HG02973 (cell line): ENCODE measurements at regions not wholly inside any gene's neighbourhood (a gene's known extent, or its start where the extent isn't known, plus 50 kb on each side); places are given as distances from the start of the nearest gene placed in this dataset.

Experiments
- ATAC-seq: cut with Tn5 transposase; IDR thresholded peaks from one replicate; pipeline ENCODE4 v1.9.1; 2021; ENCODE audit warnings: moderate library complexity; ENCODE audit not compliant: unreplicated experiment

DNA sequence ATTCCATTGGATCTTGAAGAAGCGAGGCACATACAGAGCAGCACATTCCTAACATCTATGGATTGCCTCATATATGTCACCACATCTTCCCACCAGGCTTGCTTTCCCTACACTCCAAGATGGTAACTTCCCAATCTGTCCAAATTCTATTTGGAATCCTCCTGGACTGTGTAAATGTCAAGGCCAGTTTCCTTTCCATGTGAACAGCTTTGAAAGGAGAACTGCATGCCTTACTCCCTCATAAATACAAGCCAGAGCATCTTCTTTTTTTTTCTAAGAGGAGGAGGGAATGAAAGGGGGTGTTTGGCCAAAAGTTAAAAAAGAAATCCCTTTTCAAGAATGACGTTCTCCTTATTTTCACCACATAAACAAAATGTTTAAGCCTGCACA is 103.8 kb upstream of the OSR1 start:
- no peak for ATAC-seq

GRCh38 chr2:19461504-19462255 is 103.3 kb upstream of the OSR1 start:
- no peak for ATAC-seq

GRCh38 chr2:19460761-19461160 is 102.3 kb upstream of the OSR1 start:
- ATAC-seq, result no peak

DNA sequence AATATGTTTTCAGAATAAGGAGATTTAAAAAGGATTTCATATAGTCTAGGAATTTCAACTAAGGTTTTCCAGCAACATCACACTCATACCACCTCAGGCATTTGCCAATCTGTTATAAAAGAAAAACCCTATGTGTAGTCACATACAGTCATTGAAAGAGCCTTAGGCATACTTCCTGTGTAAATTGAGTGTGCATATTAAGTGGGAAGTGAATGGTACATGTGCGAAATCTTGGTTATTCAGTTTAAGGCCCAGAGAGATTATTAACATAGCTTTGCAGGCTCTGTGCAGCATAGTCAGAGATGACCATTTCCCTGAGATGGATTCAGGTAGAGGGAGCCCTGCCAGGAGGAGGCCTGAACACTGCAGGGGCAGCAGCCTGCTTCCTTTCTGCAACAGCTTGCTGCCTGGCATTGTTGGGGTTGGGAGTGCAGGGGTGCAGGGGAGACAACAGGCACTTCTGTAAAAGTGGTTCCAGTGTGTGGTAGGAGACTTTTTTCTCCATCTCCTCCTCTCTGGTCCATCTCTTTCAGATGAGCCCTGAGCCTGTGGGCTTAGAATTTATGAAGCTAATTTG is 100.1 kb upstream of the OSR1 start:
- no peak for ATAC-seq

DNA sequence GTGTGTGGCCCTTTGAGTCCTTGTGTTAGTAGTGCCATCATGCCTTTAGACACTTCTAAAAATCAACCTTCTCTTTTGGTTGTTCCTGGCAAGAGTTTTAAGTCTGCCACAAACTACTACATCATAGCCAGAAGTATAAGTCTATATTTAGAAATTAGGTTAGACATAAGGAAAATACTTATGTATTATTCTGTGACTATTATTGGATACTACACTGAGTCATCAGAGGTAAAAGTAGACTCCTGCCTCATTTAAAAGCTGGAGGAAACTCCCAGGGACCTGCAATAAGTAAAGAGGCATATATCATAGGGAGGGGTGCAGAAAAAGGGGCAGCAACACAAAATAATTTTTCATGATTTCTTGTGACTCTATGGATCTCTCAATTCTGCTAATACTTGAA is 99.4 kb upstream of the OSR1 start:
- no peak for ATAC-seq

DNA sequence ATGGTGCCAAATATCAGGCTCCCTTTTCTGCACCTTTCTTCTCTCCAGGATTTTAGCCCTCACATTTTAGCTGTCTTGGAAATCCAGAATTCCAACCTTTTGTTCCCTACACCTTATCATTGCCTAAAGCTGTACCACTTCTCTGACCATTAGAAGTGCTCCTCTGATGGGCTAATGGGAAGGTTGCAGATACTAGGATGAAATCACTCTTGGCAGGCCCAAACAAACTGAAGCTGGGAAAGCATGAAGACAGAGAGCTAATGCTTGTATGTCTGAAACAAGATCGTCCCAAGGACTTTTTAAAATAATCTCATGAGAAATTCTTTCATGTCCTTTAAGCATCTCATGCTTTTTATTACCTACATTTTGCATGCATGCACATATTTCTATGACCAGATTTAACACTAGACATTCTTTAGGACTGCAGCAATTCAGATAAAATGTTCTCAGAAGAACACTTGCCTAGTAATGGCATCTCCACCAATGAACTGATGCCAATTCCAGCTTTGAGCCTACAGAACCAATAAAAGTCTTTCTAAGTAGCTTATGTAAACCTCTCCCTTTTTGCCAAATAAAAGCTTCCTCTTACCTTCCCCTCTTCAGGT is 98.4 kb upstream of the OSR1 start:
- no peak for ATAC-seq

DNA sequence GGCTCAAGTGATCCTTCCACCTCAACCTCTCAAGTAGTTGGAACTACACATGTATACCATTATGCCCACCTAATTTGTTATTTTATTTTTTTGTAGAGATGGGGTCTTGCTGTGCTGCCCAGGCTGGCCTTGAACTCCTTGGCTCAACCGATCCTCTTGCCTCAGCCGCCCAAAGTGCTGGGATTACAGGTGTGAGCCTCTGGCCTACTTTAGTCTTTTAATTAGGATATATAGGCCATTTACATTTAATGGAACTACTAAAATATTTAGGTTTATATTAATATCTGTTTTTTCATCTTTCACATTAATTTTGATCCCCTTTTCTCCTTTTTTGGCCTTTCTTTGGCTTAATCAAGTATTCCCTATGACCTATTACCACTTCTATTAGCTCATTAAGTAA is 95.7 kb upstream of the OSR1 start:
- ATAC-seq, result no peak

- ATAC-seq, result no peak
Observed at GRCh38 chr2:19442731-19443130, 84.3 kb upstream of the OSR1 start.

- ATAC-seq, result no peak
Observed at GRCh38 chr2:19439081-19439480, 80.7 kb upstream of the OSR1 start.

DNA sequence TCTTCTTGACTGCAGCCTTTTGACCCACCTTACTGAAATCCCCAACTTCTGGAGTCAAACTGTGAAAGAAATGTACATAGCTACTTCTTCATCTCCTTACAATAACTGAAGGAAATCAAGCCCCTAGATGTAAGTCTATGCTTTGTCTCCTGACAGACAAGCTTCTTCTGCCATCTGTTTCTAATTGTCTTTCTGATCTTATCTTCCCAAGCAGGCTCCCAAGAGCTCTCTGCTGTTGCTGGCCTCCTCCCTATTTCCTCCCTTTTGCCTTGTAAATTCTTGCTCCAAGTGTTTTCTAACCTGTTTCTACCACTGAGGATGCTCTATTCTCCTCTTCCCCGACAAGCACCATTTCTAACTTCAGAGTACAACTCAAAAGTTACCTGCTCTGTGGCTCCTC is 77.4 kb upstream of the OSR1 start:
- ATAC-seq, result no peak

- ATAC-seq, result no peak
Observed at GRCh38 chr2:19434413-19434812, 76.0 kb upstream of the OSR1 start.

DNA sequence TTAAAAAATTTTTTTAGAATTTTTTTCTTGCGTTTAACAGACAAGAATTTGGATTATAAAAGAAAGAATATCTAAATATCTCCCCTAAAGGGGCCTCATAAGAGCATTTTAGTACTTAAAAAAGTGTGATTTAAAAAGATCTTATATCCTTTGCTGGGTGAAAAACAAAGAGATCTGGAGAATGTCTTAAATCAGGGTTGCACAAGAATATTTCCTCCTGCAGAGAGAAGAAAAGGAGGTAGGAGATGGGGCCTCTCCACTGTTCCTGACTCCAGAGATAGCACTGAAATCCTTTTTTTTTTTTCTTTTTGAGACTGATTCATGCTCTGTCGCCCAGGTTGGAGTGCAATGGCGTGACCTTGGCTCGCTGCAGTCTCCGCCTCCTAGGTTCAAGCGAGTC is 68.5 kb upstream of the OSR1 start:
- ATAC-seq, result no peak

DNA sequence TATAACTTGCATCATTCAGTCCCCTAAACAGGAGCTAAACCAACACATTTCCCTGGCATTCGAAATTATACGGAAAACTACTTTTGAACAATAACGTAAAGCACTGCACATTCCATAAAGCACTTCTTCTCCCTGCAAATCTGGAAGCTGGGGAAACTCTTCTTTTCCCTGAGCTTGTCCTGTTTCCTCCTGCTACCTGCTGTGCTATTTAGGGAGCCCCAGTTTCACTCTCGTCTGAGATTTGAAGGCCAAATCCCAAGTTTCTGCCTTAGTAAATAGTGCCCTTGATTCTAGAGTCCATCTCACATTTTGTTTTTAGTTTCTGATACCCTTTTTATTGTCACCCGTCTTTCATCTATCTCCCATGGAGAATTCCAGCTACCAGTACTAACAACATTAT is 67.7 kb upstream of the OSR1 start:
- no peak for ATAC-seq

DNA sequence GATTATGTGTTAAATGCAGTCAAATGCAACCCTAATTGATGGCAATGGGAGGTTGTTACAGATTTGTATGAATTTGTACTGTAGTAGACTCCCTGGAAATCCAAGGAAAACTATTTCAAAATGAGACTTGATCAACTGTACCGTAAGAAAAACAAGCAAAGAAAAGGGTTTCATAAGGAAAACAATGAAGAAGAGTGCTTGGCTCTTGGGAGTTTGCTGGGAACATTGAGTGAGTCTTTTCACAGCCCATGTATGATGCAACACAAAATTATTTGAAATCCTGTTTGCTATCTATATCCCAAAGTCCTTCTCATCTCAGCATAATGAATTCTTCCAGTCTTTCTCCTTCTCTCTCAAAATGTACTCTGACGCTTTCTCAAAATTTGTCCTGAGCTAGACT is 67.0 kb upstream of the OSR1 start:
- no peak for ATAC-seq

GRCh38 chr2:19419211-19419880 is 60.9 kb upstream of the OSR1 start:
- ATAC-seq, result no peak

- ATAC-seq, result no peak
Observed at GRCh38 chr2:19416784-19417684, 58.6 kb upstream of the OSR1 start.

- no peak for ATAC-seq
Observed at GRCh38 chr2:19416083-19416482, 57.7 kb upstream of the OSR1 start.

- no peak for ATAC-seq
Observed at GRCh38 chr2:19409046-19409445, 50.6 kb upstream of the OSR1 start.

DNA sequence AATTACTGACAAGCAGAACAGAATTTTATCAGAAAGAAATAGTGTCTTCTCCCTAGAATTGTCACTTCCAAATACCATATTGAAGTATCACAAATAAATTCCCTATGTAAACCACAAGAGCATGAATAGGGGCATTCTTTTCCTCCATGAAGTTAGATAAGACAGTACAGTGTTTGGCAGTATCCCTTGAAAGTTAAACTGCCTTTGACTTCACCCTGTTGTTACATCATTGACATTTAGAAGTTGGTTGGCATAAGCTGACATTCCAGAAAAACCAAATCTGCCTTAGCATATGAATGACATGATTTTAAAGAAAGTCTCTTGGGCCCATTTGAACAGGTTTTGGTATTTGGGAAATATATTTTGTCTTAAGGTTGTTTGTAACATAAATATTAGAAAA is 50.2 kb upstream of the OSR1 start:
- ATAC-seq, result no peak
